Astrocyte of the cerebellum (primary cell): ENCODE measurements at regions not wholly inside any gene's neighbourhood (a gene's known extent, or its start where the extent isn't known, plus 50 kb on each side); places are given as distances from the start of the nearest gene placed in this dataset.

ENCODE experiments used
- DNase-seq: peaks from one replicate; pipeline ENCODE4 v3.0.0-alpha.2; 2011; ENCODE audit warnings: low read depth
- H3K4me3 ChIP-seq: 2 replicates; pipeline ENCODE4 v1.5.1; 2011; ENCODE audit warnings: mild to moderate bottlenecking, low read depth, low read length, moderate library complexity
- CTCF ChIP-seq: IDR thresholded peaks from 2 replicates; pipeline ENCODE4 v1.5.1; 2012; ENCODE audit warnings: low read length, low read depth, moderate library complexity, mild to moderate bottlenecking; ENCODE audit errors: missing control alignments
- in situ Hi-C: cut with HindIII; loops from 2 replicates; pipeline ENCODE4 v1.10.0; 2017; ENCODE audit warnings: low sequenced_read_pairs

- TF ChIP-seq CTCF, result no peak
- no peak for DNase-seq
- in situ Hi-C loops, result no loop called here
- no peak overlapping the region for H3K4me3 ChIP-seq
Measured at GRCh38 chr1:2941907-2942306, 79.4 kb upstream of the ACTRT2 start.

GRCh38 chr1:2942410-2942809 is 78.9 kb upstream of the ACTRT2 start:
- no peak for DNase-seq
- H3K4me3 ChIP-seq, result no peak overlapping the region
- TF ChIP-seq CTCF, result no peak
- in situ Hi-C loops, result no loop called here

- in situ Hi-C loops, result no loop called here
- H3K4me3 ChIP-seq, result no peak overlapping the region
- TF ChIP-seq CTCF, result no peak
- no peak for DNase-seq
Measured at GRCh38 chr1:2943686-2944260, 77.5 kb upstream of the ACTRT2 start.

- TF ChIP-seq CTCF, result no peak
- DNase-seq, result no peak
- in situ Hi-C loops, result no loop called here
- no peak overlapping the region for H3K4me3 ChIP-seq
Measured at GRCh38 chr1:2944705-2945104, 76.6 kb upstream of the ACTRT2 start.

GRCh38 chr1:2945821-2946231 is 75.4 kb upstream of the ACTRT2 start:
- no peak for TF ChIP-seq CTCF
- no peak overlapping the region for H3K4me3 ChIP-seq
- no peak for DNase-seq
- in situ Hi-C loops, result no loop called here

- H3K4me3 ChIP-seq, result no peak overlapping the region
- TF ChIP-seq CTCF, result no peak
- in situ Hi-C loops, result no loop called here
- no peak for DNase-seq
Measured at GRCh38 chr1:2946291-2946690, 75.0 kb upstream of the ACTRT2 start.
